ENCODE measurements at regions not wholly inside any gene's neighbourhood (a gene's known extent, or its start where the extent isn't known, plus 50 kb on each side); places are given as distances from the start of the nearest gene placed in this dataset.
"Not testable (repeated sequence)": the region's sequence is repeated elsewhere in the genome, so short reads cannot be mapped to it uniquely, and the experiment has no call there.

DNA sequence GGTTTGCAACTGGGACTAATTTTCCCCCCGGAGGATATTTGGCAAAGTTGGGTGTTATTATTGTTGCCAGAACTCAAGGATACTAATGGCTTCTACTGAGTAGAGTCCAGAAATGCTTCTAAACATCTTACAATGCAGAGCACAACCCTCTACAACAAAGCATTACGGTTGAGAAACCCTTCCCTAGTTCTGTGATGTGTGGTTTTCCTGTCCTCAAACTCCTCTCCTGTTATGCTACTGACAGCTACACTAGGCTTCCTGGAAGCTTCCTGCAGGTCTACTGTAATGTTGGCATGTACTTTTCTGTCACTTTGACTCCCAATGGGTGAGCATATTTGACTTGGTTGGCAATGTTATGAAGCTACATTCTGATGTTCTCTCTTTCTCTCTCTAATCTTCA, 1656.9 kb downstream of the MRPL39 start:
- no peak for DNase-seq (ENCODE audit: extremely low read depth in 1 of 2, low read depth in 1 of 2)

DNA sequence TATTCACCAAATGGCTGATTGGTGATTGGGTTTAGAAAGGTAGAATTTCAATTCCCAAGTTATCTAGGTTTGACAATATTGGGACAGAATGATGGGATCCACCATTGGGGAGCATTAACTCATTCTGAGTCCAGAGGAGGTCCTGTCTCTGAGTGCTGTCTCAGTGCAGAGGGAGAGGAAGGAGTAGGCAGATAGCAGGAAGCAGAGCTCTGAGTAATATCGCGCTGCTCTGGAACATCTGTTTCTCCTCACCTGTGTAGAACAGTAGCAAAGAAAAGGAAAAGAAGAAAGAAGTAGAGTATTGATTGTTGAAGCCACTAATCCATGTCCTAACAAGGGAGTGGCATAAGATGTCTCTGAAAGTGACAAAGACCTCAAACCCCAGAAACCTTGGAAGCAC, 1657.8 kb downstream of the MRPL39 start:
- DNase-seq (ENCODE audit: extremely low read depth in 1 of 2, low read depth in 1 of 2) = no peak

DNA sequence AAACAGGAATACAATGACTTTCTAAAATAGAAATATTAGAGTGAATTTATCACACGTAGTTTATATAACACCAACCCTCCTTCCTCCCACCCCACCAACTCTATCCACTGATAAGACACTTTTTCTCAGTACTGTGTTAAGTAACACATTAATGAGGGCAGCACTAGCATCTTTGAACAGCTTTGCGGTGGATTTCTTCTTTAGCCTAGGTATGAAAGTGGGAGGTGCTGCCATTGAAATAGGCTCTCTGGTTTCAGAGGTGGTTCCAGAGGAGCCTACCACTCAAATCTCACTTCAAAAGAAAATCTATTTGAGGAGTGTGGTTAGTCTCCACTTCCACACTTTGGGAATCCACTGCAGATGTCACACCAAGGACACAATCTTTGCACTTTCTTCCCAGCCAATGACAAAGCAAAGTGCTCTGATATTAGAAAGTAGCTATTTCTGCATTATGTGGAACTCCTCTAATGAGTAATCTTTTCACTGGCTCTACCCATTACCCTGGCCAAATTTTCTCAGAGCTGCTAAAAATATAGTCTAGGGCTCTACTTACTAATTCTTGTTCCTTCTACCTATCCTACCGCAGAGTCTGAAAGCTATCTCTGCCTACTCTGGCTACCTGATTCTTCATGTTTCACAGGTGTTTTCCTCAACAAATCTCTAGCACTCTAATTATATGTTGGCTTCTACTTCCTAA, 1667.8 kb downstream of the MRPL39 start:
- no peak for DNase-seq (ENCODE audit: extremely low read depth in 1 of 2, low read depth in 1 of 2)

DNA sequence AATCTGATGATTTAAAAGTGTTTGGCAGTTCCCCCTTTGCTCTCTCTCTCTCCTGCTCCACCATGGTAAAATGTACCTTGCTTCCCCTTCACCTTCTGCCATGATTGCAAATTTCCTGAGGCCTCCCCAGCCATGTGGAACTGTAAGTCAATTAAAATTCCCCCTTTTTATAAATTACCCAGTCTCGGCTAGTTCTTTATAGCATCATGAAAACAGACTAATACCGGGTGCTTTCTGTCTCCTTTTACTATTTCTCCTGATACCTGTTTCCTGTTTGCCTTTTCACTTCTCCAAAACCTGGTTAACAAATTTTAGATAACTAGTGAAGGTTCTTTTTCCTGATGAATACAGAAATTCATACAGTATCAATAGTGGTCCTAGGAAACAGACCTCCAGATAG, 1670.3 kb downstream of the MRPL39 start:
- no peak for DNase-seq (ENCODE audit: extremely low read depth in 1 of 2, low read depth in 1 of 2)

DNA sequence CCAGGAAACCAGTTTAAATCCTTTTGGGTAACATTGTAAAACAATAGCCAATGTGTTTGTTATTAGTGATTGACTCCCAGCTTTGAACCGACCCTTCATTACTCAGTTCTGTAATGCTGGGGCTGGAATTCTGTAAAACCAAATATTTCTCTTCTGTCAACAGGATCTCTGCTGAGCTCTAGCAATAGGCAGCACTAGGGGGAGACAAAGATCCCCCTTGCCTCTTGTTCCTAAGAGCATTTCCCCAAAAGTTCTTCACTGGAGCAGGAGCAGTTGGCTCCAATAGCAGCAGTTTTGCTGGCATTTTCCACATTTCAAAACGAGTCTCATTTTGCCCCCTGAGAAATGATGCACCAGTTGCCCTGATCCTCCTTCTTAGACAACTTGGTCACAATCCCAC, 1671.1 kb downstream of the MRPL39 start:
- no peak for DNase-seq (ENCODE audit: extremely low read depth in 1 of 2, low read depth in 1 of 2)

DNA sequence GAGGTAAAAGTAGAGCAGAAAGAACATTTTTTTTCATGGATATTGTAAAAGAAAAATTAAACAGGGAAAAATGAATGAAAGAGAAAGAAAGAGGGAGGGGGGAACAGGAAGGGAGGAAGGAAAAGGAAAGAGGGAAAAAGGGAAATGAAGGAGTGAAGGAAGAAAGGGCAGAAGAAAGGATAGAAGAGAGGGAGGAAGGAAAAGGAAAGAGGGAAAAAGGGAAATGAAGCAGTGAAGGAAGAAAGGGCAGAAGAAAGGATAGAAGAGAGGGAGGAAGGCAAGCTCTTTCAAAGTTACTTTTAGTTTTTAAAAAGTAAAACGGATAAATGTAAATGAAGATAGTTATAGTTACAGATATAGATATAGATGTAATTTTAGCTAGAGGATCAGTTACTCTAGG, 1676.7 kb downstream of the MRPL39 start:
- DNase-seq (ENCODE audit: extremely low read depth in 1 of 2, low read depth in 1 of 2) = no peak

DNA sequence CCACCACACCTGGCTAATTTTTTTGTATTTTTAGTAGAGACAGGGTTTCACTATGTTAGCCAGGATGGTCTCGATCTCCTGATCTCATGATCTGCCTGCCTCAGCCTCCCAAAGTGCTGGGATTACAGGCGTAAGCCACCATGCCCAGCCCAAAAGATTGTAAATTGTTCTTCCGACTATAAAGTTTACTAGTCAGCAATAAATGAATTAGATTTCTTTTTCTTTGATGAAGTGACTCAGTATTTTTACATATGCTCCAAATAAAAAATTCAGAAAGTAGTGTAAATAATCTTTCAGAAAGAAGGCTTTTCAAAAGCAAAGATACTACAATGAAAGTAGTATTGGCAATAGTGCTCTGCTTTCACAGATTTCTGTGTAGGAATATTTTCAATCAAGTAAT, 1680.9 kb downstream of the MRPL39 start:
- DNase-seq (ENCODE audit: extremely low read depth in 1 of 2, low read depth in 1 of 2) = not testable (repeated sequence)

DNA sequence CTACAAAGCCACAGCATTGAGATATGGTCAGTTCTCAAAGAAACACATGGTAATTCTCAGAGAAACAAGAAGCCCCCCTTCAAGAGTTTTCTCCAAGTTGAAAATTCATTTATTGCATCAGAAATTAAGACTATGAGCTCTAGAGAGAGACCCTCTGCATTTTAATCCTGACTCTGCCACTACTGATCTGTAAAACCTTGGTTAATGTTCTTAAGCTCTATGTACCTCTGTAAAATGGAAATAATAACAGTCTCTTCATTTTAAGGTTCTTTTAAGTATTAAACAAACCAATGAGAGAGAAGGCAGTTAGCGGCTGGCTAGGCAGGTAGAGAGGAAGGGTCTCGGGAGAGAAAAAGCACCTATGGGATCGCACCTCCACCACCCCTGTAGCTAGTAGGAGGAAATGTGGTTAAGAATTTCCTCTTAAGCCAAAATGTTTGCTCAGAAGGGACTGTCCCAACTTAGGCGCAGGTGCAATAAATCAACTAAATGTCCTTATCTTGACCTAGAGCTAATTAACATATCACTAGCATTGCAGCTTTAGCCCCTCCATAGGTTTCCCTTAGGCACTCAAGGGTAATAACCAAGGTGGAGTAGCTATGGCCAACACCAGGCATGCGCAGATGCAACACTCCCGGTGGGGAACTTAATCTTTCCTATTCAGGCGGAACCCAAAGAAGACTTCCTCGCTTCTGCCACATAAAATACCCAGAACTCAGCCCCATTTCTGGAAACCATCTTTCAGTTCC, 1685.4 kb downstream of the MRPL39 start:
- DNase-seq (ENCODE audit: extremely low read depth in 1 of 2, low read depth in 1 of 2) = no peak

DNA sequence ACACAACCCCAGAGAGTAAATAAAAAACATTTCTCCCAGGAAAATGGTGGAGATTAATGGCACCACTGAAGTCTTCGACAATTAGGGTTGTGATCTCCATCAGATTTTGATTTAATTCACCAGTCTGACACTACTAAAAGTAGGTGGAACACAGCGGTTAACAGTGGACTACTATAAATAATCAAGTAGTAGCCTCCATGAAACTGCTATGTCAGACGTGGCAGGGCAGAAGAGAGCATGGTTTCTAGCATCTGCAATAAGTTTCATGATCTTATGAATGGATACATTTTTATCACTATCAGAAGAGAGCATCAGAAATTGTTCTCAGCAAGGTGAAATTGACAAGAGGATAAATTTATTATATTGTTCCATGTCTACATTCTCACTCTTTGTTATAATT, 1706.6 kb downstream of the MRPL39 start:
- DNase-seq (ENCODE audit: extremely low read depth in 1 of 2, low read depth in 1 of 2) = no peak

DNA sequence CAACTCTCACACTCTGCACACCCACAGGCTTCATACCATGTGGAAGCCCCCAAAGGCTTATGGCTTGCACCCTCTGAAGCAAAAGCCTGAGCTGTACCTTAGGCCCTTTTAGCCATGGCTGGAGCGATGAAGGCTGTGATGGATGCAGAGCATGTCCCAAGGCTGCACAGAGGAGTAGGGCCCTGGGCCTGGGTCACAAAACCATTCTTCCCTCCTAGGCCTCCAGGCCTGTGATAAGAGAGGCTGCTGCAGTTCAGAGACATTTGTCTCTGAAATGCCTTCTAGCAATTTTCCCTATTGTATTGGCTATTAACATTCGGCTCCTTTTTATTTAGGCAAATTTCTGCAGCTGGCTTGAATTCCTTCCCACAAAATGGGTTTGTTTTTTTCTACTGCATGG, 1707.7 kb downstream of the MRPL39 start:
- no peak for DNase-seq (ENCODE audit: extremely low read depth in 1 of 2, low read depth in 1 of 2)

DNA sequence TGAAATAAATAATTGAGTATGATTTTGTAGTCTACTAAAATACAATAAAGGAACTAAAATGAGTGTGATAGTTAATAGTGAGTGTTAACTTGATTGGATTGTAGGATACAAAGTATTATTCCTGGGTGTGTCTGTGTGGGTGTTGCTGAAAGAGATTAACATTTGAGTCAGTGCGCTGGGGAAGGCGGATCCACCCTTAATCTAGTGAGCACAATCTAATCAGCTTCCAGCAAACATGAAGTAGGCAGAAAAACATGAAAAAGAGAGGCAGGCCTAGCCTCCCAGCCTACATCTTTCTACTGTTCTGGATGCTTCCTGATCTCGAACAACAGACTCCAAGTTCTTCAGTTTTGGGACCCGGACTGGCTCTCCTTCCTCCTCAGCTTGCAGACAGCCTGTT, 1716.6 kb downstream of the MRPL39 start:
- no peak for DNase-seq (ENCODE audit: extremely low read depth in 1 of 2, low read depth in 1 of 2)

DNA sequence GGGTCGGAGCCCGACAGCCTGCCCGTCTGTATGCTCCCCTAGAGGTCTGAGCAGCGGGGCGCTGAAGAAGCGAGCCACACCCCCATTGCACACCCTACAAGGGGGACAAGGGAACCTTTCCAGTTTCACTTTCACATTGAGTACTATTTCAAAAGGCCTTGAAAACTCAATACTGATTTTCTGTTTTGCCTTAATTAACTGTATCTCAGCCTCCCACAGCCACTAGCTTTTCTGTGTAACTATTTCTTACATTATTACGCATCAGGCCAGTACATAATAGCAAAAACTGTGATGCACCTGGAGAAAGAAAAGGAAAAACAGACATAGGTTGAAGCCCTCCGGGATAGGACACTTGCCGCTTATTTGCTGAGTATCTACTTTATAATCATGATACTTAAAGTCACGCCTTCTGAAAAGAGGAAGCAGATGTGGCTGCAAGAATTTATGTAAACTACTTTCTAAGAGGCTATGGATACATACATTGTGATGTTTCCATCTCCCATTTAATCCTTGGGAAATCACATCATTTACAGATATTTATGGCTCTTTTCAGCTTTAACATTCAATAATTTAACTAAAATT, 1719.5 kb downstream of the MRPL39 start:
- DNase-seq (ENCODE audit: extremely low read depth in 1 of 2, low read depth in 1 of 2) = peak in 1 of 2 donors; percentile 1

DNA sequence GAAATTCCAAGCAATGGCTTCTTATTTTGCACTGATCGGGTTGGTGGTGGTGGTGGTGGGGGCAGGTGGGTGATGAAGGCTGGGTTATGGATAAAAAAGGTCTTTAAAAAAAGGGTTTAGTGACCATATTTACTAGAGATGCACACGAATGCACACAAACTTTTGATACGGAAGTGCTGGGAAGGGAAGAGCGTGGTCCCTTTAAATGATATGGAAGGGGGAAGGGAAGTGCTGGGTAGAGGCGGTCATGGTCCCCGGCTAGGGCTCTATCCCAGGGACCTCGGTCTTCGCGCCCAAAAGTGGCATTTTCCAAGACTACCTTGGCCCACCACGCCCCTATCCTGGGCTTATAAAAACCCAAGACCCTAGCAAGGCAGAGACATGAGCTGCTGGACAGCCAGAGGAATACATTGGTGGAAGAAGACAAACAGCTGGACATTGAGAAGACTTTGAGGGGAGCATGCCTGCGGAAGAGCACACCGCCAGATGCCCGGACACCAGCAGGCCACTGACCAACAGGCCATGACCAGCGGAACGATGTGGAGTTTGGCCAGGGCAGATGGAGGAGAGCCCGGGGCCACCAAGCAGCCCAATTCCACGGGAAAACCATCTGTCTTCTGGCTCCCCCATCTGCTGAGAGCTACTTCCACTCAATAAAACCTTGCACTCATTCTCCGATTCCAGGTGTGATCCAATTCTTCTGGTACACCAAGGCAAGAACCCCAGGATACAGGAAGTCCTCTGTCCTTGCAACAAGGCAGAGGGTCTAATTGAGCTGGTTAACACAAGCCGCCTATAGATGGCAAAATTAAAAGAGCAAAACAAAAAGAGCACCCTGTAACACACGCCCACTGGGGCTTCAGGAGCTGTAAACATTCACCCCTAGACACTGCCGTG, 1720.2 kb downstream of the MRPL39 start:
- no peak for DNase-seq (ENCODE audit: extremely low read depth in 1 of 2, low read depth in 1 of 2)

DNA sequence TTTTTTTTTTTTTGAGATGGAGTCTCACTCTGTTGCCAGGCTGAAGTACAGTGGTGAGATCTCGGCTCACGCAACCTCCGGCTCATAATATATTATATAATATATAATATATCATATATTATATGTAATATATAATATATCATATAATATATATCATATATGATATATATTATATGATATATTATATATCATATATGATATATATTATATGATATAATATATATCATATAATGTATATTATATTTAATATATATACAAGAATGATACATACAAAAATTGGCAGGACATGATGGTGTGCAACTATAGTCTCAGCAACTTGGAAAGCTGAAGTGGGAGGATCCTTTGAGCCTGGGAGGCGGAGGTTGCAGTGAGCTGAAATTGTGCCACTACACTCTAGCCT, 1725.5 kb downstream of the MRPL39 start:
- DNase-seq (ENCODE audit: extremely low read depth in 1 of 2, low read depth in 1 of 2) = no peak

DNA sequence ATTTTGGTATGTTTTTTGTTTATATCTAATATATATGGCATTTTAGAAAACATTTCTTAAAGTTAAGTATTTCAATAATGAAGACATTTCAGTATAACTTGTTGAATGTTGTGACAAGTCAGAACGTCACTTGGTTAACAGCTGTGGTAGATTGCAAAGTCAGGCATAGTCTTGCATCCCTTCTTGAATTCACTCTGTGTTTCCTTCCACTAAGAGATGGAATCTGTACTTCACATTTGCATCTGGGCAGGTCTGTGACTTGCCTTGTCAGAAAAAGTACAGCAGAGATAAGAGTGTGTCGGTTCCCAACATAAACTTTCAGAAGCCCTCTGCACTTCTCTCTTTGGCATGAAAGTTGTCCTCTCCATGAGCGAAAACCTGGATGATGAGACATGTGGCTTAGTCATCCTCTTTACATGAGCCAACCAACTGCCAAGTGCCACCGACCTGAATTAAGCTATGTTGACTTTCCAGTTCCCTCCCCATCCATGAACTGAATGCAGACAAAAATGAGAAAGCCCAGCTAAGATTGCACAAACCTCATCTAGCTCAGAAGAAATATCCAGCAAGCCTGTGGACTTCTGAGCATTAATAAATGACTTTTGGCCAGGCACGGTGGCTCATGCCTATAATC, 1730.2 kb downstream of the MRPL39 start:
- DNase-seq (ENCODE audit: extremely low read depth in 1 of 2, low read depth in 1 of 2) = no peak

DNA sequence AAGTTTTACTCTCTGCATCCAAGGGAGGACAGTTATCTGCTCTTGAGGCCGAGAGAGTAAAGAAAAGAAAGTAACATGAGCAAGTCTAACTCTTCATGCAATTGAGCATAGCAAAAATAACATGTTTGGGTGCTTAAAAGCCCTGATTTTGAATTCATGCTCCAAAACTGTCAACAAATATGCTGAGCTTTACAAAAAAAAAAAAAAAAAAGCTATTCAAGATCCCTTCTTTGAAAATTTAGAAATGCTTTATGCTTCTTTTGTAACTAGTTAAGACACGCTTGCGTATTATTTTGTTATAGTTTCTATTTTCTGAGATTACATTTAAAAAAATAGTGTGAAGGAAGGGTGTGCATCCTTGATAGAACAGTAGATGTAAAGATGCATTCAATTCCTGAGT, 1733.0 kb downstream of the MRPL39 start:
- no peak for DNase-seq (ENCODE audit: extremely low read depth in 1 of 2, low read depth in 1 of 2)

DNA sequence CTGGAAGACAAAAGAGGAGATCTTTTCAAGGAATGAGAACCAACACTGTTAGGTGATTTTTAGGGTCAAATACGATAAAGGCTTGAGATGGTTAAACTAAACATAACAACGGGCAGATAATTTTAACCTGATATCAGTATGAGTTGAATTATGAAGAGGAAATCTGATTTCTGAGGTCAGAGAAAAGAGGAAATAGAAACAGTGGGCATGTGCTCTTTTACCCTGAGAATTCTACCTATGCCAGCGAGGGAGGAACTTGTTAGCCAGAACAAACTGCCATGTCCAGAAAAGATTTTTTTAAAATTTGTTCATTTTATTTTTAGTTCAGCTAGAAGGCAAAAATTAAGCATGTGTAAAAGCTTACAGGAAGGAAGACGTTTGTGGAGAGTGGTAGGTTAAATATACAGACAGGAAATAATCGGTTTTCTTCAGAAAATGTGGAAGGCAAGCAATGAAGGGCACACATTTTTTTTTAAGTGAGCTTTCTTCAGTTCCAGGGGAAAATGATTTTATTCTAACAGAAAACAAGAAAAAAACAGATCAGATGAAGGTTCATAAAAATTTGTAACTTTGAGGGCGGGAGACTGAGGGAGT, 1745.3 kb downstream of the MRPL39 start:
- DNase-seq (ENCODE audit: extremely low read depth in 1 of 2, low read depth in 1 of 2) = no peak

DNA sequence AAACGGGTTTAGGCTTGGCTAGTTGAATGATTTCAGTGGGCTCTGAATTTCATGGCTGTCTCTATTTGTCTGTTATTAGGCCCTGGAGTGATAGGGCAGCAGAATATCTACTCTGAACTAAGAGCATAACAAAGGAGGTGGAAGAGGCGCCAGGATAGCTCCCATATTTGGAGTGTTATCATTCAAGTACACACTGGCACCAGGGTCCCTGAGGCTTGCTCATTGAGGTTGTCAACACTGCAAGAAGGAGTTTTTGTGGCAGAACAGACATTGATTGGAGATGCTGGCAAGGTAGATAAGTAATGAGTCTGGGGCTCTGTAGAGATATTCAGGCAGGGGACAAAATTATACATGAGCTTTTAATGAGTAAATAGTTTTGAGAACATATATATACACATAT, 1748.4 kb downstream of the MRPL39 start:
- no peak for DNase-seq (ENCODE audit: extremely low read depth in 1 of 2, low read depth in 1 of 2)

DNA sequence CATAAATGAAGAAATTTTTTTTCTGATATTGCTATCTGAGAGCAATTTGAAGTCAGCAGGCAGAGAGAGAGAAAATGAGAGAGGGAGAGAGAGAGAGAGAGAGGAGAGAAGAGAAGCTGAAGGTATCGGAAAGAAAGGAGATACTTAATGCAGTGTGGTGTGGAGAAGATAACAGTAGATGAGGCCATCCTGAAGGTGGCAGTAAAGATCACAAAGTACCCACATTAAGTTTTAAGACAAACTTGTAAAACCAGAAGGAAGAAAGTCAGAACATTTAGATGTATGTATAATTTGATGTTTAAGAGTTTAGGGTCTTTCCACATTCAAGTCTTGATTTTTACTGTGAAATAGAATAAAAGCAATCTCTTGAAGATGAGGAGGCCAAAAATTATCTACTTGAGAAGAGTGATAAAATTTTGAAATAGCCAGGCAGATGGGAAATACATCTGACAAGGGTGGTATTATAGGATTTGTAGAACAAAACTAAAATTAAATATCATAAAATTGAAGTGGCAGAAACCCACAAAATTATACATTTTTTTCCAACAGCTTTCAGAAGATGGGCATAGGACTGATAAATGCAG, 1753.4 kb downstream of the MRPL39 start:
- DNase-seq (ENCODE audit: extremely low read depth in 1 of 2, low read depth in 1 of 2) = no peak

DNA sequence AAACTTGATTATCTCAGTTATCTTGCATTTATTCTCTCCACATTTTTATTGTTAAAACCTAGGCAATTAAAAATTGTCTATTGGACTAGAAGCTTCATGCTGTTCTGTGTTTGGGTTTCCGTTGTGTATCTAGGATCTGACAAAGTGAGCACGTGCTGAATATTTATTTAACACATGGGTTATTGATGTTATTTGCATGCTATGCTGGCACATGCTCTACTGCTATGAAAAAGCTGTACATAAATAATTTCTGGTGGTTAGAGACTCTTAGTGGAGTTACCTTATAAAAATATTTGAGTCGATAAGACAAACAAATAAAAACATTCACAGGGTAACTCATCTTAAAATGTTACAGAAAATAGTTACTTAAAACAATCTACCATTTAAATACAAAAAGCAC, 1769.7 kb downstream of the MRPL39 start:
- DNase-seq (ENCODE audit: extremely low read depth in 1 of 2, low read depth in 1 of 2) = no peak

All from stimulated activated CD8-positive, alpha-beta memory T cell treated with anti-CD3 and anti-CD28 coated beads, Interleukin-7, amount 100 ng/mL, for 48 hours (primary cell).